Psoas muscle (tissue), 7 donors: ENCODE measurements at regions not wholly inside any gene's neighbourhood (a gene's known extent, or its start where the extent isn't known, plus 50 kb on each side); places are given as distances from the start of the nearest gene placed in this dataset.

Source experiments
- ATAC-seq, 4 donors: fragments of 200-7000 bp; cut with Tn5 transposase; one replicate each; pipeline ENCODE4 v1.9.1; 2020; ENCODE audit warnings: moderate library complexity in 3 of 4, mild to moderate bottlenecking in 2 of 4
- DNase-seq, 2 donors: peaks; one replicate each; pipeline ENCODE4 v3.0.0-alpha.2; 2020
- H3K27ac ChIP-seq: fragments of 200-600 bp; one replicate; pipeline ENCODE4 v1.8.0; 2022
- H3K27me3 ChIP-seq, 3 donors: fragments of 200-600 bp in 1 of 3; one replicate each; pipeline versions ENCODE4 v1.6.1 to v1.8.0; 2013 to 2022; ENCODE audit warnings: low read length in 2 of 3, mild to moderate bottlenecking in 2 of 3, moderate library complexity in 1 of 3; ENCODE audit not compliant: insufficient read depth in 3 of 3
- H3K36me3 ChIP-seq, 2 donors: fragments of 200-600 bp in 1 of 2; one replicate each; pipeline versions ENCODE4 v1.6.1 to v1.8.0; 2013 to 2022; ENCODE audit warnings: low read depth in 1 of 2, mild to moderate bottlenecking in 1 of 2, moderate library complexity in 1 of 2; ENCODE audit not compliant: insufficient read depth in 1 of 2
- H3K4me1 ChIP-seq: fragments of 200-600 bp; one replicate; pipeline ENCODE4 v1.8.0; 2022
- H3K4me3 ChIP-seq: fragments of 200-600 bp; one replicate; pipeline ENCODE4 v1.8.0; 2022; ENCODE audit warnings: mild to moderate bottlenecking
- H3K9me3 ChIP-seq: fragments of 200-600 bp; one replicate; pipeline ENCODE4 v1.8.0; 2022
- WGBS, 3 donors: extraction: QIAGEN DNeasy Blood & Tissue Kit; methylation state at CpG; one replicate each; pipeline versions ENCODE4 v1.1.6 to v1.1.7; 2013; 5-methylcytosine and 5-hydroxymethylcytosine counted together
- intact Hi-C, 2 donors: fragments of 100-400 bp; cut with DNase I; formaldehyde crosslinking; loops; one replicate each; pipeline versions ENCODE4 v1.11.0 to v1.14.2; 2022
- TF ChIP-seq, protein P1 (sequence below): fragments of 200-600 bp; IDR thresholded peaks from one replicate; pipeline ENCODE4 v1.8.0; 2022; ENCODE audit warnings: antibody characterized with exemption
- donor health status: healthy with polysubstance abuse.
- donor health status: DM: no; HTN: no; CAD: no; lungs with moderate emphysema.
- donor health status: Bipolar disorder and iron deficiency.
- donor health status: healthy.
- donor health status: DM: yes; HTN: yes; CAD: no.
- donor health status: DM: no; HTN: no; CAD: no.
- donor health status: DM: yes; HTN: yes; CAD: no.

DNA sequence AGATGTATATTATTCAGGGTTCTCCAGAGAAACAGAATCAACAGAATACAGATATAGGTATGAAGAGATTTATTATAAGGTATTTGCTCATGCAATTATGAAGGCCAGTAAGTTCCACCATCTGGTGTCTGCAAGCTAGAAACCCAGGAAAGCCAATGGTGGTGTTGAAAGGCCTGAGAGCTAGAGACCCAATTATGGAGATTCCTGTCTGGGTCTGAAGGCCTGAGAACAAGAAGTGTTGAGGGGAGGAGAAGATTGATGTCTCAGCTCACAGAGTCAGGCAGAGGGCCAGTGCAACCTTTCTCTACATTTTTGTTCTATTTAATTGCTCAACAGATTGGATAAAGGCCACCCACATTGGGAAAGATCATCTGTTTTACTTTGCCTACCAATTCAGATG lies 524.2 kb upstream of the CRIM1 start:
- Histone ChIP-seq H3K36me3 (no peaks in the 10 kb centered on the region), H3K4me3 (no peak overlapping the region), H3K27ac (no peak overlapping the region), H3K9me3 (no peaks in the 10 kb centered on the region), H3K27me3 (no peaks in the 10 kb centered on the region), H3K4me1 (peaks cover 4% of the 10 kb centered on the region)
- no peak for ATAC-seq
- intact Hi-C loops: no loop called here
- TF ChIP-seq, protein P1, sequence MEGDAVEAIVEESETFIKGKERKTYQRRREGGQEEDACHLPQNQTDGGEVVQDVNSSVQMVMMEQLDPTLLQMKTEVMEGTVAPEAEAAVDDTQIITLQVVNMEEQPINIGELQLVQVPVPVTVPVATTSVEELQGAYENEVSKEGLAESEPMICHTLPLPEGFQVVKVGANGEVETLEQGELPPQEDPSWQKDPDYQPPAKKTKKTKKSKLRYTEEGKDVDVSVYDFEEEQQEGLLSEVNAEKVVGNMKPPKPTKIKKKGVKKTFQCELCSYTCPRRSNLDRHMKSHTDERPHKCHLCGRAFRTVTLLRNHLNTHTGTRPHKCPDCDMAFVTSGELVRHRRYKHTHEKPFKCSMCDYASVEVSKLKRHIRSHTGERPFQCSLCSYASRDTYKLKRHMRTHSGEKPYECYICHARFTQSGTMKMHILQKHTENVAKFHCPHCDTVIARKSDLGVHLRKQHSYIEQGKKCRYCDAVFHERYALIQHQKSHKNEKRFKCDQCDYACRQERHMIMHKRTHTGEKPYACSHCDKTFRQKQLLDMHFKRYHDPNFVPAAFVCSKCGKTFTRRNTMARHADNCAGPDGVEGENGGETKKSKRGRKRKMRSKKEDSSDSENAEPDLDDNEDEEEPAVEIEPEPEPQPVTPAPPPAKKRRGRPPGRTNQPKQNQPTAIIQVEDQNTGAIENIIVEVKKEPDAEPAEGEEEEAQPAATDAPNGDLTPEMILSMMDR: no peak
- DNase-seq: no peak

DNA sequence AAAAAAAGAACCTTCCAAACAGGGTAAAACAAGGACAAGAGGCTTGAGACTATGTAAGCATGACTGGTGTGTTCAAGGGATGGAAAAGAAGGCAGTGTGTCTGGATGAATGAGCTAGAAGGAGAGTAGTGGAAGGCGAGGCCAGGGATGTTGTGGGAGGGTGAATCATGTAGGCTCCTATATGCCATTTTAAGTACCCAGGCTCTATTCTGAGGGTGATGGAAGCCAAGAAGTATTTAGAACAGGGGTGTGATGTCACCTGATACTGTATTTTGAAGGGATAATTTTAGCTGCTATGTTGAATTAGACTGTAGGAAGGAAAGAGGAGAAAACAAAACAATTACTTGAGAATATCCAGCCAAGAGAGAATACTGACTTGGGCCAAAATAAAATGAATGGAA lies 524.7 kb upstream of the CRIM1 start:
- peak overlapping the region; percentile 19 for H3K27ac ChIP-seq
- ATAC-seq (peak in 3 of 4 donors; percentile 84 to 88 (median 85)), DNase-seq (no peak)
- no peaks in the 10 kb centered on the region for H3K36me3 ChIP-seq
- H3K4me1 ChIP-seq: peaks cover 4% of the 10 kb centered on the region
- TF ChIP-seq, protein P1: no peak
- H3K27me3 ChIP-seq: no peaks in the 10 kb centered on the region
- WGBS, 3 donors: 65 to 82% (median 71%) methylated on average over 1 of the region's 1 CpG
- H3K9me3 ChIP-seq: no peaks in the 10 kb centered on the region
- intact Hi-C loops: no loop called here
- no peak overlapping the region for H3K4me3 ChIP-seq

DNA sequence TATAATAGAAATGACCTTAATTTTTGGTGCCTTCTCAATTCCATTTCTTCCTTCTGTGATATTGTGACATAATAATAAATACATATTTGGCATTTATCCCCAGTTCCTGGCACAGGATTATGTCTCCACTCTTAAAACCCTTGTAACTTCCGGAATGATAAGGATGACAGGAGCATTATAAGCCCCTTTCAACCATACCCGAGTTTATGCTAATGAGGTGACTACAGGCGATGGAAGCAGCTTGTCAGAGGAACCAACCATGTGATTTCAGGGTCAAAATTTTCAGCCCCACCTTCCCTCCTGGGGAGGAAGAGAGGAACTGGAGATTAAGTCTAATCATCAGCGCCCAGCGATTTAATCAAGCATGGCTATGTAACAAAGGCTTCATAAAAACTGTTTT lies 528.5 kb upstream of the CRIM1 start:
- WGBS, 3 donors: 81 to 85% (median 83%) methylated on average over 5 of the region's 5 CpGs
- Histone ChIP-seq H3K9me3 (no peaks in the 10 kb centered on the region), H3K27me3 (no peaks in the 10 kb centered on the region)

GRCh38 chr2:35822716-35823115 lies 532.9 kb upstream of the CRIM1 start:
- no peaks in the 10 kb centered on the region for H3K36me3 ChIP-seq
- DNase-seq: no peak
- H3K27ac ChIP-seq: no peak overlapping the region
- intact Hi-C loops: loop anchor here in 1 of 2 donors (2.0 kb wide), 1 partner anchor 14 kb away; no protein-coding TSS in a partner anchor
- H3K4me1 ChIP-seq: no peaks in the 10 kb centered on the region
- H3K9me3 ChIP-seq: no peaks in the 10 kb centered on the region
- ATAC-seq: no peak
- WGBS, 3 donors: 31 to 35% (median 32%) methylated on average over 3 of the region's 3 CpGs
- no peaks in the 10 kb centered on the region for H3K27me3 ChIP-seq
- TF ChIP-seq, protein P1: no peak
- H3K4me3 ChIP-seq: no peak overlapping the region

More for the DNA sequence above, 528.5 kb upstream of the CRIM1 start:
- no peak for ATAC-seq
- TF ChIP-seq, protein P1: no peak
- no peaks in the 10 kb centered on the region for H3K36me3 ChIP-seq
- no peak overlapping the region for H3K27ac ChIP-seq
- no peak for DNase-seq
- H3K4me3 ChIP-seq: no peak overlapping the region
- intact Hi-C loops: no loop called here
- peaks cover 4% of the 10 kb centered on the region for H3K4me1 ChIP-seq

GRCh38 chr2:35821675-35822074 lies 533.9 kb upstream of the CRIM1 start:
- Histone ChIP-seq H3K27ac (no peak overlapping the region), H3K4me3 (no peak overlapping the region), H3K4me1 (no peaks in the 10 kb centered on the region), H3K36me3 (no peaks in the 10 kb centered on the region), H3K27me3 (no peaks in the 10 kb centered on the region), H3K9me3 (no peaks in the 10 kb centered on the region)
- WGBS, 3 donors: 17 to 27% (median 26%) methylated on average over 2 of the region's 2 CpGs
- intact Hi-C loops: loop anchor here in 1 of 2 donors (2.0 kb wide), 1 partner anchor 13 kb away; no protein-coding TSS in a partner anchor
- ATAC-seq (no peak), DNase-seq (no peak)
- TF ChIP-seq, protein P1: no peak
